Breast epithelium (tissue), 3 donors: ENCODE measurements at regions not wholly inside any gene's neighbourhood (a gene's known extent, or its start where the extent isn't known, plus 50 kb on each side); places are given as distances from the start of the nearest gene placed in this dataset.

Experiments
- POLR2A ChIP-seq: fragments of 450-650 bp; IDR thresholded peaks from one replicate; pipeline ENCODE4 v1.6.1; 2016; ENCODE audit warnings: antibody characterized with exemption, mild to moderate bottlenecking, moderate library complexity
- TF ChIP-seq, protein P1 (sequence below), 3 donors: fragments of 450-650 bp; IDR thresholded peaks; one replicate each; pipeline ENCODE4 v1.5.1; 2016 to 2017; ENCODE audit warnings: antibody characterized with exemption in 3 of 3, mild to moderate bottlenecking in 3 of 3, moderate library complexity in 3 of 3

DNA sequence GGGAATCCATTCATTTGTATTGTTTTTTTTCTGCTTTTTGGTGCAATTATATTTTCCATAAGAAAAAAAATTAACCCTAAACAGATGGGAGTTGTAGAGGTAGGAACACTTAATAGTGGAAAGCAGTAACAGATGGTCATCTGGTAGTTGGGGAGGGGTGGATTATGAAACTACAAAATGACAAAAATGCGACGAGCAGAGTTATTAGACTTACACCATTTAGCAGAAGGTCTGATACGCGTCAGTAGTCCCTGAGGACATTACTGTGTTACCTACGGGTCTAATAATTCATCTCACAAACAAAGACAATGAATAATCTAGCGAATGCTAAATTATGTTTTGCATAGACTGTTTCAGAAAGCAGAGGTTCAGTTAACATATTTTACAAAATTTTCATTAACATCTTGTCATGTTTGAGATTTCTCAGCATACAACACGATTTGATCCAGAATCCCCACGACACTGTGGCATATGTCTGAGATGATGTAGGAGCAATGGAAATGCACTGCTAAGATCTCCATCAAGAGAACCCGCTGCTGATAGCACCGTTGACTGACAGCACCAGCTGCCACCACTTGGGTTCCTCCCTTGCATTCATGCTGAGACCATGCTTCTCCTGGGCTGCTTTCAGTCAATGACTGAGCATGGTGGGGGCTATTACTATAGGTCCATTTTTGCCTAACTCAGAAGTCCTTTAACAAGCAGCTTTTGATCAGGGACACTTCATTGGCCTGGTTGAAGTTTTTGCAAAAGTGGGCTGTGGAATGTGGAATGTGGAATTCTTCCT lies 182.2 kb upstream of the CPHXL start:
- TF ChIP-seq, protein P1, sequence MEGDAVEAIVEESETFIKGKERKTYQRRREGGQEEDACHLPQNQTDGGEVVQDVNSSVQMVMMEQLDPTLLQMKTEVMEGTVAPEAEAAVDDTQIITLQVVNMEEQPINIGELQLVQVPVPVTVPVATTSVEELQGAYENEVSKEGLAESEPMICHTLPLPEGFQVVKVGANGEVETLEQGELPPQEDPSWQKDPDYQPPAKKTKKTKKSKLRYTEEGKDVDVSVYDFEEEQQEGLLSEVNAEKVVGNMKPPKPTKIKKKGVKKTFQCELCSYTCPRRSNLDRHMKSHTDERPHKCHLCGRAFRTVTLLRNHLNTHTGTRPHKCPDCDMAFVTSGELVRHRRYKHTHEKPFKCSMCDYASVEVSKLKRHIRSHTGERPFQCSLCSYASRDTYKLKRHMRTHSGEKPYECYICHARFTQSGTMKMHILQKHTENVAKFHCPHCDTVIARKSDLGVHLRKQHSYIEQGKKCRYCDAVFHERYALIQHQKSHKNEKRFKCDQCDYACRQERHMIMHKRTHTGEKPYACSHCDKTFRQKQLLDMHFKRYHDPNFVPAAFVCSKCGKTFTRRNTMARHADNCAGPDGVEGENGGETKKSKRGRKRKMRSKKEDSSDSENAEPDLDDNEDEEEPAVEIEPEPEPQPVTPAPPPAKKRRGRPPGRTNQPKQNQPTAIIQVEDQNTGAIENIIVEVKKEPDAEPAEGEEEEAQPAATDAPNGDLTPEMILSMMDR (IDR thresholded peaks at IDR 0.05) = no peak
- no peak for TF ChIP-seq POLR2A
